ENCODE measurements at regions not wholly inside any gene's neighbourhood (a gene's known extent, or its start where the extent isn't known, plus 50 kb on each side); places are given as distances from the start of the nearest gene placed in this dataset.

DNA sequence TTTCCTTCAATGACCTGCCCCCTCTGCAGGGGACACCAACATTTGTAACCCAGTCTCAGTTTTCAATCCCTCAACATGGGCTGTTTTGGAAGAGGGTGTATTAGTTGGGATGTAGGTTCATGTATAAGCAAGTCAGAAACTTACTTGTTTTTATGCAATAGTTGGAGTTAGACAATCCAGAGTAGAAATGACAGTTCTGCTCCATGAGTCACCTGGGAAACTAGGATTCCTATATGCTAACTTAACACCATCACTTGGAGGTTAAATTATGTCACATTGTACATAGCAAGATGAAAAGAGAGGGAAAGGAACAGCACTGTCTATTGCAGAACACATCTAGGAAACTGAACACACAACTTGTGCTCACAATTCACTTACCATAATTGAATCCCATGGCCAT, 436.4 kb downstream of the RFC3 start:
- TF ChIP-seq CTCF (IDR thresholded peaks at IDR 0.05; ENCODE audit: low read depth, low read length, missing control alignments), result no peak
- no peak overlapping the region for H3K4me3 ChIP-seq (replicated peaks; ENCODE audit: low read depth, low read length)
- DNase-seq (ENCODE audit: extremely low read depth, low read depth), result no peak

DNA sequence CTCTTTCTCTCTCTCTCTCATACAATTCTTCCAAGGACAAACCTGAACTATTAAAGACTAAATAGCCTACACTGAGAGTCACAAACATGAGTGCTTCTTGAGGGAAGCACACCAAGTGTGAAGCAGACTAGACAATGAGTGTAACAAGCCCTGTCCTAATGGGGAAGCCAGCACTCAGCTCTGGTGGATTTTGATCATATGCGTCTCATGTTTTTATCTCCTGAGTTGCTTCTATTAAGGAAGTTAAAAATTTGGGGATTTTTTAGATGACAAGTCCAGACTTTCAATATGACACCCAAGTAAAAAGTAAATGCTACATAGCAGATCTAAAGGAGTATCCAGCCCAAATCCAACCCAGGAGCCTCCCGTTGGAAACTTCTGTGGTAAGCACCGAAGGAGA, 437.8 kb downstream of the RFC3 start:
- no peak for TF ChIP-seq CTCF (IDR thresholded peaks at IDR 0.05; ENCODE audit: low read depth, low read length, missing control alignments)
- no peak for DNase-seq (ENCODE audit: extremely low read depth, low read depth)
- H3K4me3 ChIP-seq (replicated peaks; ENCODE audit: low read depth, low read length), result no peak overlapping the region

DNA sequence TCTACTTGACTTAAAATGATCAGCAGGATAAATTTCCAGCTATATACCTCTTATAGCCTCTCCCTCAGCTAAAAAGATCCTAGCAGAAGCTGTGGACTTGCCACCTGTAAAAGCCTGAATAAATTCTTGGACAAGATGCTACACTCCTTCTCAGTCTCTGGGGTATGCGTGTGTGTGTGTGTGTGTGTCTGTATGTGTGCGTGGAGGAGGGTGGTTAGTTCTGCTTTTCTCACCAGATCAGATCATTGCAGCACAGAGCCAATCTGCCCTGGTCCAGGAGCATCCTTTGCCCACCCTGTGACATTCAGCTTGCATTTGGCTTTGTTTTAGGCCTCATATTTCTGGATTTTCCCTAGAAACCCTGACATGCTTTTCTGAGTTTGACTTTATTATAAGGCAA, 438.3 kb downstream of the RFC3 start:
- TF ChIP-seq CTCF (IDR thresholded peaks at IDR 0.05; ENCODE audit: low read depth, low read length, missing control alignments), result no peak
- no peak overlapping the region for H3K4me3 ChIP-seq (replicated peaks; ENCODE audit: low read depth, low read length)
- no peak for DNase-seq (ENCODE audit: extremely low read depth, low read depth)

GRCh38 chr13:34257966-34258365, 440.0 kb downstream of the RFC3 start:
- TF ChIP-seq CTCF (IDR thresholded peaks at IDR 0.05; ENCODE audit: low read depth, low read length, missing control alignments), result no peak
- DNase-seq (ENCODE audit: extremely low read depth, low read depth), result no peak
- H3K4me3 ChIP-seq (replicated peaks; ENCODE audit: low read depth, low read length), result no peak overlapping the region

GRCh38 chr13:34258646-34259386, 440.9 kb downstream of the RFC3 start:
- TF ChIP-seq CTCF (IDR thresholded peaks at IDR 0.05; ENCODE audit: low read depth, low read length, missing control alignments), result no peak
- no peak for DNase-seq (ENCODE audit: extremely low read depth, low read depth)
- H3K4me3 ChIP-seq (replicated peaks; ENCODE audit: low read depth, low read length), result no peak overlapping the region

DNA sequence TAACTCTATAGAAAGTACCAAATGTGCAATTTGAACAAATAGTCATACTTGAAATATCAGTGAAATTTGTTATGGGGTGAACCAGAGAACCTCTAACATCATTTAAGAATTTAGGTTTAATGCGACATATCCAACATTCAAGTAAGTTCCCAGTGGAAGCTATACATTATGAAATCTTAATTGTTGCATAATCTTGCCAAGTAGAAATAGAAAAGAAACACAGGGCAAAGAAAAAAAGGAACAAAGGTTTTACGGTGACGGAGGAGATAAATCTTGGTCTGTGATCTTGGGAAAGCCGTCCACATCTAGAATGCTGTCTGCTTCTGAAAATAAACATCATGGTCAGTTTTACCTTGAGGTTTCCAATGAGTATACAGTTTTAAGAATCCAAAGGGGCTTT, 445.7 kb downstream of the RFC3 start:
- TF ChIP-seq CTCF (IDR thresholded peaks at IDR 0.05; ENCODE audit: low read depth, low read length, missing control alignments), result no peak
- no peak overlapping the region for H3K4me3 ChIP-seq (replicated peaks; ENCODE audit: low read depth, low read length)
- no peak for DNase-seq (ENCODE audit: extremely low read depth, low read depth)
